ENCODE measurements at regions not wholly inside any gene's neighbourhood (a gene's known extent, or its start where the extent isn't known, plus 50 kb on each side); places are given as distances from the start of the nearest gene placed in this dataset.

GRCh38 chr2:176471949-176472348 lies 202.7 kb downstream of the MTX2 start:
- Mint-ChIP-seq H3K9me3 (peaks cover 0 to 3% (median 0%) of the 10 kb centered on the region in 3 donors), H3K36me3 (peaks cover 2% of the 10 kb centered on the region), H3K27me3 (no peaks in the 10 kb centered on the region), H3K4me1 (peaks cover 5 to 14% (median 12%) of the 10 kb centered on the region in 3 donors), H3K4me3 (peak overlapping the region in 1 of 4 donors; percentile 87), H3K27ac (no peak overlapping the region)

DNA sequence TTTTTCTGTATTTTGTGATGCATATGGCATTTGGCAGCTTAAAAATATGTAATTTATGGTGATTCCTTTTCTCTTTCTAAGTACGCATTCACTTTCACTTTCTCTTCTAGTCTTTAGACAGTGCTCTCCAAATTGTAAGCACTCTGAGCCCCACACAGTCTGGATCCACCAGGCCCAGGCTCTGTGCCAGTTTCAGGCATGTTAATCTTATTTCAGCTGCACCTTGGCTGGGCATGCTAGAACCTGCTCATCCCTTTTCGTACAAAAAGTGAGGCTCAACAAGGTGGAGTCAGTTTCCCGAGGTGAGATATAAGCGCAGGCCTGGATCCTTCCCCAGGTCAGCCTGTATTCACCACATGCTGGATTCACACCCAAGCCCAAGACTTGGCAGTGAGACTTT lies 203.9 kb downstream of the MTX2 start:
- Mint-ChIP-seq H3K27ac (no peak overlapping the region), H3K36me3 (peaks cover 2% of the 10 kb centered on the region), H3K4me3 (peak overlapping the region in 2 of 4 donors; percentile 51 to 70), H3K27me3 (no peaks in the 10 kb centered on the region), H3K9me3 (peaks cover 0 to 3% (median 0%) of the 10 kb centered on the region in 3 donors), H3K4me1 (peaks cover 5 to 14% (median 12%) of the 10 kb centered on the region in 3 donors)

DNA sequence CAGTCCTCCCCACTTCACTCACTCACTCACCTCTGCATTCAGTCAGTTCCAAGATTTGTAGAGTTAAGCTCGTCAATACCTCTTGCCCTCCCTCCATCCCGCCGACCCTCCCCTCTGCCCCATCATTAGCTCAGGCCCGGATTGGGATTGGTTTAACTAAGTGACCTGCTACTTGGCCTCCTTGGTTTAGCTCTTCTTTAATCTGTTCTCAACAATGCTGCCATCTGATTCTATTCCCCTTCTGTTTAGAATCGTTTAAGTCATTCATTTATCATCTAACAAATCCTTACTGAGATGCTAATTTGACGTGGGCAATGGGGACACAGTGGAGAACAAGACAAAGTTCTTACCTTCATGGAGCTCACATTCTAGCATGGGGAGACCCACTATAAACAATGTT lies 204.6 kb downstream of the MTX2 start:
- no peak overlapping the region for H3K27ac Mint-ChIP-seq
- H3K4me1 Mint-ChIP-seq: peaks cover 5 to 14% (median 12%) of the 10 kb centered on the region in 3 donors
- H3K4me3 Mint-ChIP-seq: no peak overlapping the region
- peaks cover 2% of the 10 kb centered on the region for H3K36me3 Mint-ChIP-seq
- peaks cover 0 to 3% (median 0%) of the 10 kb centered on the region in 3 donors for H3K9me3 Mint-ChIP-seq
- H3K27me3 Mint-ChIP-seq: no peaks in the 10 kb centered on the region

- Mint-ChIP-seq H3K4me1 (peaks cover 2 to 10% (median 9%) of the 10 kb centered on the region in 3 donors), H3K36me3 (no peaks in the 10 kb centered on the region), H3K9me3 (peaks cover 0 to 3% (median 0%) of the 10 kb centered on the region in 3 donors), H3K27ac (no peak overlapping the region), H3K27me3 (peaks cover 2% of the 10 kb centered on the region), H3K4me3 (no peak overlapping the region)
Measured at GRCh38 chr2:176477336-176477735, 208.1 kb downstream of the MTX2 start.

DNA sequence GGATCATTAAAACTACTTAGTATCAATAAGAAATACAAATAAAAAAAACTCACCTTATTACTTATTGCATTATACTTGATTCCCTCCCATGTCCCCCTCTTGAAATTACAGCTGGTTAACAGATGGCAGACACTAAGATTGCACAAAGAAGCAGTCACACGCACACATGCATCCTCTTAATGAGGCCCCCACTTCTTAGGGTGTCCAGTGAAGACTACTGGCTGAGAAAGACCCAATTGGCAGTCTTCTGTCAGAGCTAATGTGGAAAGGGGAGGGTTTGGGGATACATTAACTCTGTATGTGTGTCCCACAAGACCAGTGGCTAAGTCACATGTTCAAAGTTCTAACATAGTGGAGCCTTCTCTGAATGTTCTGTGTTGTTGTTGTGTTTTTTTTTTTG lies 210.7 kb downstream of the MTX2 start:
- Mint-ChIP-seq H3K4me3 (no peak overlapping the region), H3K9me3 (peaks cover 0 to 3% (median 0%) of the 10 kb centered on the region in 3 donors), H3K27me3 (peaks cover 8% of the 10 kb centered on the region), H3K36me3 (no peaks in the 10 kb centered on the region), H3K27ac (no peak overlapping the region), H3K4me1 (no peaks in the 10 kb centered on the region)

- H3K4me3 Mint-ChIP-seq: no peak overlapping the region
Measured at GRCh38 chr2:176482107-176482506, 212.9 kb downstream of the MTX2 start.

GRCh38 chr2:176483476-176483875 lies 214.2 kb downstream of the MTX2 start:
- H3K4me3 Mint-ChIP-seq: no peak overlapping the region
- no peaks in the 10 kb centered on the region for H3K36me3 Mint-ChIP-seq
- peaks cover 0 to 2% (median 2%) of the 10 kb centered on the region in 3 donors for H3K9me3 Mint-ChIP-seq
- H3K27me3 Mint-ChIP-seq: peaks cover 8% of the 10 kb centered on the region
- no peak overlapping the region for H3K27ac Mint-ChIP-seq
- H3K4me1 Mint-ChIP-seq: no peaks in the 10 kb centered on the region

More at GRCh38 chr2:176482107-176482506, 212.9 kb downstream of the MTX2 start:
- Mint-ChIP-seq H3K27ac (no peak overlapping the region), H3K9me3 (peaks cover 0 to 2% (median 2%) of the 10 kb centered on the region in 3 donors), H3K4me1 (no peaks in the 10 kb centered on the region), H3K27me3 (peaks cover 8% of the 10 kb centered on the region), H3K36me3 (no peaks in the 10 kb centered on the region)

- Mint-ChIP-seq H3K9me3 (peaks cover 0 to 2% (median 2%) of the 10 kb centered on the region in 3 donors), H3K36me3 (no peaks in the 10 kb centered on the region), H3K4me3 (no peak overlapping the region), H3K4me1 (no peaks in the 10 kb centered on the region), H3K27me3 (peaks cover 8% of the 10 kb centered on the region), H3K27ac (no peak overlapping the region)
Measured at GRCh38 chr2:176483901-176484568, 214.8 kb downstream of the MTX2 start.

DNA sequence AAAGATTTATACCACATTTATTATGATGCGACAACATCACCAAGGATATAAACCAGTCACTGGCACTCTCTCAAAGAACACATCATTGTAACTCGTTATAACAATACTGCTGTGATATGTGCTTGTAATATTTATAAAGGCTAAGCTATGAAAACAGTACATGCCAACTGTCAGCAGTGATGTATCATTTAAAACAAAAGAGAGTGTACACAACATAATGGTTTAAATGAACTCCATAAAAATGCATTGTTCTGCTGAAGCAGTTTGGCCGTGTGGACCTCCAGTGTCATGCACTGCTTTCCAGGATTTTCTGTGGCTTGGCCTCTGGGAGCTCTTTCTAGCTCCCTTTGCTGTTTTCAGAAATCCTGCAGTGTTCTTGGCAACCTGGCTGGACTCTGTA lies 215.6 kb downstream of the MTX2 start:
- Mint-ChIP-seq H3K27me3 (peaks cover 8% of the 10 kb centered on the region), H3K4me1 (no peaks in the 10 kb centered on the region), H3K9me3 (peaks cover 0 to 2% (median 2%) of the 10 kb centered on the region in 3 donors), H3K36me3 (no peaks in the 10 kb centered on the region), H3K4me3 (no peak overlapping the region), H3K27ac (no peak overlapping the region)

DNA sequence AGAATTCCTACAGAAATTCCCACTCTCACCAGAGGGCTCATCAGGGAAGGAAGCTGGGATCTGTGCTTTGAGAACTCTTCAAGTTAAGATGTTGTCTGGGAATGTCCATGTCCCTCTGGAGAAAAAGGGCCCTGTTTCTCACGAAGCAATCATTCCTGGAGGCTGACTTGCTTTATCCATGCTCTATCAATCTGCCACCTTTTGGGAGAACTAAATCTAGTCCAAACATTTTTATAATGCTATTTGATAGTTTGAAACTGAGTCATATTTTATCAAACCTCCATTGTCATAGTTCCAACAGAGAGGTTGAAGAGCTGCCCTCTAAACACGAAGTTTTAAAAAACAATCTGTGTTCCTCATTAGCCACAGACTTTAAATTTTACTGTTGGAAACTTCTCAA lies 219.2 kb downstream of the MTX2 start:
- H3K36me3 Mint-ChIP-seq: no peaks in the 10 kb centered on the region

DNA sequence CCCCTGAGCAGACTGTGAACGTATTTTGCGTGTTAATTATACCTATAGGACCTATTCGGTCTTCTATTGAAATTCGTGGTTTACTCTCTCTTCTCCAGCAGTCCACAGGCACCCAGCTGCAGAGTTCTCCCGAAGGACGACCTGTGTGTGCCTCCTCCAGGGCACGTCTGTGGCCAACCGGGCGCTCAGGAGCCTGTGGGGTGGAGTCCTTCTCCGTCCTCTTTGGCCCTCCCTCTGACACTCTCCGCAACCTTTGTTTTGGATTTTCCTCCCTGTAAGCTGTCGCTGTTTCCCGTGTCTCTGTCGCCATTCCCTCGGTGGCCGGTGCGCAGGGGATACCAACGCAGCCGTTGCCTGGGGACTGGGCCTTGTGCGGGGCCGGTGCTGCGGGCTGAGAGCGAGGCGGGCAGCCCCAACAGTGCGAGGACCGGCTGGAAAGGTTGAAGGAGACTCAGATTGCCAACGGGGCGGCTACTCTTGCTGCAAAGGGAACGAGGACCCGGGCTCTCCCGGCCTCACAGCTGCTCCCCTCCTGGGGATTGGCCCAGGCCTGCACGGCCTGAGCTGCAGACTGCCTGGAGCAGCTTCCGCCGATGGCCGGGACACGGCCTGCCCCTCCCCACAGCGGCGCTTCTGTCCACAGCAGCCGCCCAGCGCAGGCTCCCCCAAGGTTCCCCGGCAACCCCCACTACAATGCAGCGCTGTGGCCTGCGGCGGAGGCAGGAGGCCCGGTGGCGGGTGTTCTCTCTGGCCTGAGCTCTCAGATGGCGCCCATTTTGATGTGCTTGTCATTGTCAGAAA lies 221.0 kb downstream of the MTX2 start:
- no peak overlapping the region for H3K4me3 Mint-ChIP-seq
- peaks cover 29 to 37% (median 31%) of the 10 kb centered on the region in 3 donors for H3K4me1 Mint-ChIP-seq
- H3K36me3 Mint-ChIP-seq: no peaks in the 10 kb centered on the region
- peaks cover 0 to 2% (median 2%) of the 10 kb centered on the region in 3 donors for H3K9me3 Mint-ChIP-seq
- no peak overlapping the region for H3K27ac Mint-ChIP-seq
- peaks cover 5% of the 10 kb centered on the region for H3K27me3 Mint-ChIP-seq

More for the DNA sequence above, 219.2 kb downstream of the MTX2 start:
- H3K27ac Mint-ChIP-seq: no peak overlapping the region
- H3K4me3 Mint-ChIP-seq: no peak overlapping the region
- H3K27me3 Mint-ChIP-seq: peaks cover 3% of the 10 kb centered on the region
- H3K4me1 Mint-ChIP-seq: peaks cover 17 to 21% (median 18%) of the 10 kb centered on the region in 3 donors
- peaks cover 0 to 2% (median 2%) of the 10 kb centered on the region in 3 donors for H3K9me3 Mint-ChIP-seq

GRCh38 chr2:176491172-176491904 lies 222.1 kb downstream of the MTX2 start:
- Mint-ChIP-seq H3K36me3 (no peaks in the 10 kb centered on the region), H3K4me1 (peaks cover 33 to 43% (median 41%) of the 10 kb centered on the region in 3 donors), H3K4me3 (peak overlapping the region in 2 of 4 donors; percentile 9 to 58), H3K9me3 (peaks cover 0 to 2% (median 2%) of the 10 kb centered on the region in 3 donors), H3K27me3 (peaks cover 5% of the 10 kb centered on the region), H3K27ac (peak overlapping the region in 2 of 3 donors; percentile 26 to 73)

- peak overlapping the region; percentile 2 to 90 (median 71) for H3K27ac Mint-ChIP-seq
- H3K9me3 Mint-ChIP-seq: no peaks in the 10 kb centered on the region
- peaks cover 5% of the 10 kb centered on the region for H3K27me3 Mint-ChIP-seq
- H3K4me3 Mint-ChIP-seq: peak overlapping the region in 2 of 4 donors; percentile 6 to 19
- H3K36me3 Mint-ChIP-seq: no peaks in the 10 kb centered on the region
- H3K4me1 Mint-ChIP-seq: peaks cover 37 to 47% (median 41%) of the 10 kb centered on the region in 3 donors
Measured at GRCh38 chr2:176492583-176492982, 223.3 kb downstream of the MTX2 start.

- H3K9me3 Mint-ChIP-seq: no peaks in the 10 kb centered on the region
- H3K27me3 Mint-ChIP-seq: peaks cover 5% of the 10 kb centered on the region
- H3K4me1 Mint-ChIP-seq: peaks cover 37 to 47% (median 41%) of the 10 kb centered on the region in 3 donors
- peak overlapping the region; percentile 2 to 90 (median 71) for H3K27ac Mint-ChIP-seq
- peak overlapping the region; percentile 19 to 80 (median 46) for H3K4me3 Mint-ChIP-seq
- H3K36me3 Mint-ChIP-seq: no peaks in the 10 kb centered on the region
Measured at GRCh38 chr2:176493226-176493825, 224.1 kb downstream of the MTX2 start.

Measured in IgD-negative memory B cell (primary cell).